Endothelial cell of umbilical vein (primary cell): ENCODE measurements at regions not wholly inside any gene's neighbourhood (a gene's known extent, or its start where the extent isn't known, plus 50 kb on each side); places are given as distances from the start of the nearest gene placed in this dataset.

Experiments used
- BruUV-seq: library from RNA; stranded (reverse); fragments of 400-500 nt; replicated peaks from 2 replicates; lab custom pipeline; 2021; lab: Mats Ljungman, UMichigan
- CTCF ChIA-PET: fragments of 300-600, 350-600 bp; sonication (Branson Sonifier 250); formaldehyde crosslinking; loops from one replicate; lab custom pipeline; 2021; ENCODE audit warnings: antibody characterized with exemption, inconsistent platforms; lab: Charles Lee
- POLR2A ChIA-PET: fragments of 300-600, 350-600 bp; sonication (Branson Sonifier 250); formaldehyde crosslinking; loops from one replicate; lab custom pipeline; 2021; ENCODE audit warnings: antibody characterized with exemption, inconsistent platforms; lab: Charles Lee
- DNase-seq: peaks from one replicate; pipeline ENCODE4 v3.0.0-alpha.2; 2011; ENCODE audit warnings: low read depth, low spot score
- FAIRE-seq: peaks from 2 replicates; lab custom pipeline; 2011; peaks lifted over from hg19 to GRCh38; lab: Jason Lieb, UNC
- H2AFZ ChIP-seq: 2 replicates; pipeline ENCODE4 v1.6.0; 2012; ENCODE audit warnings: low read depth, low read length, control low read depth, inconsistent platforms
- H3K27ac ChIP-seq: 2 replicates; pipeline ENCODE4 v1.5.1; 2011; ENCODE audit warnings: low read depth, mild to moderate bottlenecking, control low read depth, low read length, moderate library complexity; ENCODE audit not compliant: insufficient read depth
- H3K27me3 ChIP-seq, 2 experiments: 2 replicates each; pipeline versions ENCODE4 v1.6.0 to v1.6.1; 2011; ENCODE audit warnings: low read length in 2 of 2, mixed read lengths in 1 of 2; ENCODE audit not compliant: control insufficient read depth in 2 of 2, insufficient read depth in 2 of 2
- H3K36me3 ChIP-seq, 2 experiments: 2 replicates in 1 of 2; 3 replicates in 1 of 2; pipeline ENCODE4 v1.5.1; 2011; ENCODE audit warnings: low read length in 2 of 2, mild to moderate bottlenecking in 1 of 2, moderate library complexity in 1 of 2; ENCODE audit not compliant: control insufficient read depth in 2 of 2, insufficient read depth in 2 of 2; ENCODE audit errors: extremely low read depth in 1 of 2
- H3K4me1 ChIP-seq: 3 replicates; pipeline ENCODE4 v1.5.1; 2011; ENCODE audit warnings: mild to moderate bottlenecking, low read length; ENCODE audit not compliant: control insufficient read depth, insufficient read depth; ENCODE audit errors: extremely low read depth
- H3K4me2 ChIP-seq: 2 replicates; pipeline ENCODE4 v1.6.1; 2011; ENCODE audit warnings: low read length, control low read depth, mixed read lengths; ENCODE audit not compliant: insufficient read depth
- H3K4me3 ChIP-seq, 3 experiments: fragments of 200-600 bp in 1 of 3; sonication (generic), shearing (Covaris generic) in 1 of 3; replicated peaks in 1 of 3; 2 replicates each; pipeline ENCODE4 v1.5.1; 2011 to 2016; ENCODE audit warnings: control low read depth in 3 of 3, low read length in 3 of 3, mild to moderate bottlenecking in 2 of 3, inconsistent platforms in 1 of 3, low read depth in 1 of 3, moderate library complexity in 1 of 3; ENCODE audit not compliant: insufficient read depth in 1 of 3
- H3K79me2 ChIP-seq: 2 replicates; pipeline ENCODE4 v1.6.0; 2012; ENCODE audit warnings: low read length, inconsistent platforms; ENCODE audit not compliant: control insufficient read depth, insufficient read depth
- H3K9ac ChIP-seq: replicated peaks from 2 replicates; pipeline ENCODE3; 2011; ENCODE audit warnings: low read length, control low read depth; ENCODE audit not compliant: insufficient read depth; ENCODE audit errors: extremely low read depth
- H3K9me1 ChIP-seq: replicated peaks from 3 replicates; pipeline ENCODE4 v1.6.0; 2011; ENCODE audit warnings: mild to moderate bottlenecking, low read length; ENCODE audit not compliant: control insufficient read depth, insufficient read depth; ENCODE audit errors: extremely low read depth
- H3K9me3 ChIP-seq: replicated peaks from 2 replicates; pipeline ENCODE4 v1.5.1; 2012; ENCODE audit warnings: low read length, inconsistent platforms; ENCODE audit not compliant: control insufficient read depth, insufficient read depth
- H4K20me1 ChIP-seq: replicated peaks from 2 replicates; pipeline ENCODE3; 2011; ENCODE audit warnings: mild to moderate bottlenecking, low read length; ENCODE audit not compliant: control insufficient read depth, insufficient read depth; ENCODE audit errors: extremely low read depth
- EZH2 ChIP-seq: IDR thresholded peaks from 2 replicates; pipeline ENCODE4 v1.6.1; 2012; ENCODE audit warnings: borderline replicate concordance, low read depth, mild to moderate bottlenecking, moderate library complexity, low read length, inconsistent platforms; ENCODE audit not compliant: severe bottlenecking
- GATA2 ChIP-seq: IDR thresholded peaks from 2 replicates; pipeline ENCODE4 v1.7.0; 2011; ENCODE audit warnings: low read depth, mild to moderate bottlenecking, moderate library complexity, mixed read lengths, low read length; ENCODE audit not compliant: insufficient read length, insufficient read depth
- JUN ChIP-seq: IDR thresholded peaks from 2 replicates; pipeline ENCODE4 v1.6.1; 2011; ENCODE audit warnings: borderline replicate concordance, low read depth; ENCODE audit not compliant: insufficient read length, insufficient read depth
- MYC ChIP-seq: IDR thresholded peaks from one replicate; pipeline ENCODE4 v1.6.1; 2011; ENCODE audit warnings: mild to moderate bottlenecking, low read depth, low read length
- POLR2A ChIP-seq: IDR thresholded peaks from 2 replicates; pipeline ENCODE4 v1.6.1; 2012; ENCODE audit warnings: low read depth, mild to moderate bottlenecking, control low read depth, low read length
- POLR2AphosphoS5 ChIP-seq: IDR thresholded peaks from 2 replicates; pipeline ENCODE4 v1.6.1; 2012; ENCODE audit warnings: low read depth, mild to moderate bottlenecking, control low read depth, low read length, moderate library complexity; ENCODE audit not compliant: insufficient read depth
- dilution Hi-C: fragments of 300-500 bp; cut with MboI; formaldehyde crosslinking; loops from one replicate; pipeline ENCODE4 v1.15.0; 2019; ENCODE audit warnings: low sequenced_read_pairs; ENCODE audit not compliant: extremely low pct_ligation_motif_present
- intact Hi-C: fragments of 100-400 bp; cut with micrococcal nuclease; formaldehyde crosslinking; loops from one replicate; pipeline ENCODE4 v1.10.0; 2022
- TF ChIP-seq, protein P1 (sequence below), 2 donors: IDR thresholded peaks; 1 replicate in 1 of 2; 2 replicates in 1 of 2; pipeline ENCODE4 v1.5.1; 2011; ENCODE audit warnings: low read length in 2 of 2, mild to moderate bottlenecking in 2 of 2, moderate library complexity in 2 of 2, control low read depth in 1 of 2, inconsistent platforms in 1 of 2, low read depth in 1 of 2; ENCODE audit not compliant: insufficient read depth in 1 of 2; ENCODE audit errors: extremely low read depth in 1 of 2
- TF ChIP-seq, protein P2 (sequence below): IDR thresholded peaks from 2 replicates; pipeline ENCODE4 v1.6.1; 2011; ENCODE audit not compliant: insufficient read depth, insufficient read length

DNA sequence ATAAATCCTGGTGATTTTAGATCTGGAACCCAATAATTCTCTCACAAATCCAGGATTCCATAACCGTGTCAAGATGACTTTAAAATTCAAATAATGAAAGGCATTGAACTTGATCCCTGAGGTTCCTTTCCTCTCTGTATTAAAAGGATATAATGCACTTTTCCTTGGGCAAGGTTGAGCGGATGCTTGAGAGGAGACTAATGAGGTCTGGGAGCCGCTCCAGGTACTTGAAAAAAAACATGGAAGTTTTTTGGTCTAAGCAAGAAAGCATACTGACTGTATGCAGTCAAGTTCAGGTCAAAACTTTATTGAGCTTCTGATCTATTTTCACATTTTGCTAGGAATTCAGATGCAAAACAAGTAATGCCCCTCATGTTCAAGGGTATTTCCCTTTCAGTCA, 318.5 kb downstream of the RAD51AP2 start:
- DNase-seq (no peak), FAIRE-seq (no peak)
- Histone ChIP-seq H3K4me3 (no peak overlapping the region), H3K27me3 (no peaks in the 10 kb centered on the region), H3K79me2 (no peaks in the 10 kb centered on the region), H2AFZ (no peak overlapping the region), H3K36me3 (no peaks in the 10 kb centered on the region), H3K9me3 (no peaks in the 10 kb centered on the region), H3K4me1 (no peaks in the 10 kb centered on the region), H3K9ac (no peak overlapping the region), H3K27ac (no peak overlapping the region), H3K9me1 (no peaks in the 10 kb centered on the region), H3K4me2 (no peak overlapping the region), H4K20me1 (no peaks in the 10 kb centered on the region)
- ChIA-PET POLR2A (no interaction called here), CTCF (no interaction called here)
- BruUV-seq = no TSS peak
- intact Hi-C loops = no loop called here
- dilution Hi-C loops = no loop called here
- TF ChIP-seq MYC (no peak), JUN (no peak), GATA2 (no peak), POLR2AphosphoS5 (no peak), EZH2 (no peak), POLR2A (no peak)
- TF ChIP-seq, protein P1, sequence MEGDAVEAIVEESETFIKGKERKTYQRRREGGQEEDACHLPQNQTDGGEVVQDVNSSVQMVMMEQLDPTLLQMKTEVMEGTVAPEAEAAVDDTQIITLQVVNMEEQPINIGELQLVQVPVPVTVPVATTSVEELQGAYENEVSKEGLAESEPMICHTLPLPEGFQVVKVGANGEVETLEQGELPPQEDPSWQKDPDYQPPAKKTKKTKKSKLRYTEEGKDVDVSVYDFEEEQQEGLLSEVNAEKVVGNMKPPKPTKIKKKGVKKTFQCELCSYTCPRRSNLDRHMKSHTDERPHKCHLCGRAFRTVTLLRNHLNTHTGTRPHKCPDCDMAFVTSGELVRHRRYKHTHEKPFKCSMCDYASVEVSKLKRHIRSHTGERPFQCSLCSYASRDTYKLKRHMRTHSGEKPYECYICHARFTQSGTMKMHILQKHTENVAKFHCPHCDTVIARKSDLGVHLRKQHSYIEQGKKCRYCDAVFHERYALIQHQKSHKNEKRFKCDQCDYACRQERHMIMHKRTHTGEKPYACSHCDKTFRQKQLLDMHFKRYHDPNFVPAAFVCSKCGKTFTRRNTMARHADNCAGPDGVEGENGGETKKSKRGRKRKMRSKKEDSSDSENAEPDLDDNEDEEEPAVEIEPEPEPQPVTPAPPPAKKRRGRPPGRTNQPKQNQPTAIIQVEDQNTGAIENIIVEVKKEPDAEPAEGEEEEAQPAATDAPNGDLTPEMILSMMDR (IDR thresholded peaks at IDR 0.05; ENCODE audit: extremely low read depth in 1 of 2, insufficient read depth in 1 of 2, low read depth in 1 of 2, low read length in 2 of 2) = no peak
- TF ChIP-seq, protein P2, sequence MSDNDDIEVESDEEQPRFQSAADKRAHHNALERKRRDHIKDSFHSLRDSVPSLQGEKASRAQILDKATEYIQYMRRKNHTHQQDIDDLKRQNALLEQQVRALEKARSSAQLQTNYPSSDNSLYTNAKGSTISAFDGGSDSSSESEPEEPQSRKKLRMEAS = no peak
